Transverse colon (tissue), 3 donors: ENCODE measurements at regions not wholly inside any gene's neighbourhood (a gene's known extent, or its start where the extent isn't known, plus 50 kb on each side); places are given as distances from the start of the nearest gene placed in this dataset.
"Not testable (repeated sequence)": the region's sequence is repeated elsewhere in the genome, so short reads cannot be mapped to it uniquely, and the experiment has no call there.

ENCODE experiments used
- CTCF ChIP-seq, 5 experiments: fragments of 200-600 bp in 3 of 5; fragments of 450-650 bp in 2 of 5; sonication (generic) in 3 of 5; IDR thresholded peaks; 1 replicate in 2 of 5; 2 replicates in 3 of 5; pipeline ENCODE4 v1.5.1; 2016 to 2017; ENCODE audit warnings: antibody characterized with exemption in 5 of 5, inconsistent platforms in 3 of 5, mild to moderate bottlenecking in 2 of 5, moderate library complexity in 1 of 5
- POLR2A ChIP-seq: fragments of 450-650 bp; IDR thresholded peaks from one replicate; pipeline ENCODE4 v1.6.1; 2016; ENCODE audit warnings: antibody characterized with exemption, mild to moderate bottlenecking, moderate library complexity

- not testable (repeated sequence) for TF ChIP-seq POLR2A; CTCF (IDR thresholded peaks at IDR 0.05)
Observed at GRCh38 chr3:40947022-40947421, 252.3 kb upstream of the CTNNB1 start.
